ENCODE measurements at regions not wholly inside any gene's neighbourhood (a gene's known extent, or its start where the extent isn't known, plus 50 kb on each side); places are given as distances from the start of the nearest gene placed in this dataset.

GRCh38 chr19:29001597-29002245 is 211.2 kb downstream of the UQCRFS1 start:
- TF ChIP-seq POLR2A (IDR thresholded peaks at IDR 0.05) (no peak), CTCF (IDR thresholded peaks at IDR 0.05) (no peak)
